Liver (tissue), 8 donors: ENCODE measurements at regions not wholly inside any gene's neighbourhood (a gene's known extent, or its start where the extent isn't known, plus 50 kb on each side); places are given as distances from the start of the nearest gene placed in this dataset.

Experiments
- DNase-seq: peaks from one replicate; pipeline ENCODE4 v3.0.0-alpha.2; 2017; ENCODE audit warnings: low spot score
- H3K27ac ChIP-seq, 2 donors: one replicate each; pipeline ENCODE4 v1.7.0; 2013; ENCODE audit warnings: inconsistent platforms in 2 of 2, low read length in 2 of 2, control low read depth in 1 of 2, low read depth in 1 of 2, mild to moderate bottlenecking in 1 of 2
- H3K27me3 ChIP-seq, 4 donors: one replicate each; pipeline versions ENCODE4 v1.6.1 to v1.7.0; 2013; ENCODE audit warnings: low read length in 3 of 4, inconsistent platforms in 1 of 4, mild to moderate bottlenecking in 1 of 4, moderate library complexity in 1 of 4; ENCODE audit not compliant: control insufficient read depth in 4 of 4, insufficient read depth in 4 of 4
- H3K36me3 ChIP-seq, 4 donors: one replicate each; pipeline versions ENCODE4 v1.6.1 to v1.7.0; 2013; ENCODE audit warnings: low read length in 3 of 4, mild to moderate bottlenecking in 3 of 4, low read depth in 1 of 4, moderate library complexity in 1 of 4; ENCODE audit not compliant: control insufficient read depth in 4 of 4, insufficient read depth in 3 of 4
- H3K4me1 ChIP-seq, 4 donors: one replicate each; pipeline versions ENCODE4 v1.6.1 to v1.7.0; 2013; ENCODE audit warnings: low read length in 3 of 4, mild to moderate bottlenecking in 3 of 4, moderate library complexity in 1 of 4; ENCODE audit not compliant: control insufficient read depth in 4 of 4, insufficient read depth in 4 of 4
- H3K4me3 ChIP-seq, 3 donors: one replicate each; pipeline versions ENCODE4 v1.6.1 to v1.7.0; 2013; ENCODE audit warnings: low read length in 3 of 3, control low read depth in 1 of 3, low read depth in 1 of 3, mild to moderate bottlenecking in 1 of 3
- H3K9ac ChIP-seq, 2 donors: one replicate each; pipeline ENCODE4 v1.7.0; 2013; ENCODE audit warnings: low read length in 2 of 2, mild to moderate bottlenecking in 2 of 2, moderate library complexity in 2 of 2, control low read depth in 1 of 2, low read depth in 1 of 2
- H3K9me3 ChIP-seq, 4 donors: one replicate each; pipeline versions ENCODE4 v1.6.1 to v1.7.0; 2013; ENCODE audit warnings: low read length in 3 of 4; ENCODE audit not compliant: control insufficient read depth in 4 of 4
- EGR1 ChIP-seq, 2 donors: IDR thresholded peaks; 2 replicates each; pipeline ENCODE4 v1.6.1; 2016 to 2018; ENCODE audit warnings: antibody characterized with exemption in 2 of 2, low read depth in 2 of 2
- FOXA1 ChIP-seq: IDR thresholded peaks from 2 replicates; pipeline ENCODE4 v1.6.1; 2016; ENCODE audit warnings: antibody characterized with exemption
- FOXA2 ChIP-seq: IDR thresholded peaks from 2 replicates; pipeline ENCODE4 v1.6.1; 2016; ENCODE audit warnings: antibody characterized with exemption
- GABPA ChIP-seq, 2 donors: IDR thresholded peaks in 1 of 2; conservative IDR thresholded peaks in 1 of 2; 2 replicates each; pipeline ENCODE4 v1.6.1; 2016; ENCODE audit warnings: antibody characterized with exemption in 2 of 2, mild to moderate bottlenecking in 1 of 2, moderate library complexity in 1 of 2
- HNF4A ChIP-seq, 2 donors: conservative IDR thresholded peaks; 2 replicates each; pipeline ENCODE4 v1.6.1; 2016; ENCODE audit warnings: antibody characterized with exemption in 2 of 2, mild to moderate bottlenecking in 2 of 2
- HNF4G ChIP-seq: IDR thresholded peaks from 2 replicates; pipeline ENCODE4 v1.6.1; 2016; ENCODE audit warnings: antibody characterized with exemption
- JUND ChIP-seq, 2 donors: IDR thresholded peaks; 2 replicates each; pipeline ENCODE4 v1.6.1; 2016; ENCODE audit warnings: antibody characterized with exemption in 2 of 2
- NR2F2 ChIP-seq: IDR thresholded peaks from 2 replicates; pipeline ENCODE4 v1.6.1; 2016; ENCODE audit warnings: antibody characterized with exemption
- RAD21 ChIP-seq, 2 donors: IDR thresholded peaks; 2 replicates each; pipeline ENCODE4 v1.6.1; 2016; ENCODE audit warnings: antibody characterized with exemption in 2 of 2, mild to moderate bottlenecking in 2 of 2
- RXRA ChIP-seq, 2 donors: IDR thresholded peaks; 2 replicates each; pipeline ENCODE4 v1.6.1; 2017 to 2018; ENCODE audit warnings: antibody characterized with exemption in 2 of 2, mild to moderate bottlenecking in 1 of 2
- SP1 ChIP-seq: IDR thresholded peaks from 2 replicates; pipeline ENCODE4 v1.6.1; 2018; ENCODE audit warnings: antibody characterized with exemption, mild to moderate bottlenecking
- TAF1 ChIP-seq: conservative IDR thresholded peaks from 2 replicates; pipeline ENCODE4 v1.6.1; 2016; ENCODE audit warnings: antibody characterized with exemption, mild to moderate bottlenecking
- YY1 ChIP-seq: IDR thresholded peaks from 2 replicates; pipeline ENCODE4 v1.6.1; 2016; ENCODE audit warnings: antibody characterized with exemption, mild to moderate bottlenecking
- WGBS: extraction: QIAGEN DNeasy Blood & Tissue Kit; methylation state at CpG from one replicate; pipeline ENCODE4 v1.1.7; 2013; 5-methylcytosine and 5-hydroxymethylcytosine counted together
- TF ChIP-seq, protein P1 (sequence below): IDR thresholded peaks from 2 replicates; pipeline ENCODE4 v1.6.1; 2016; ENCODE audit warnings: antibody characterized with exemption
- TF ChIP-seq, protein P2 (sequence below): IDR thresholded peaks from 2 replicates; pipeline ENCODE4 v1.6.1; 2016; ENCODE audit warnings: antibody characterized with exemption, mild to moderate bottlenecking
- TF ChIP-seq, protein P3 (sequence below): IDR thresholded peaks from 2 replicates; pipeline ENCODE4 v1.6.1; 2016; ENCODE audit warnings: antibody characterized with exemption
- TF ChIP-seq, protein P4 (sequence below): fragments of 150-350 bp; IDR thresholded peaks from 2 replicates; pipeline ENCODE4 v1.5.1; 2017; ENCODE audit warnings: improper control_type of control experiment, low read depth, low read length; ENCODE audit not compliant: missing input control
- donor health status: healthy.
- donor health status: healthy.
- donor health status: healthy.
- donor health status: healthy.
- donor health status: healthy.

DNA sequence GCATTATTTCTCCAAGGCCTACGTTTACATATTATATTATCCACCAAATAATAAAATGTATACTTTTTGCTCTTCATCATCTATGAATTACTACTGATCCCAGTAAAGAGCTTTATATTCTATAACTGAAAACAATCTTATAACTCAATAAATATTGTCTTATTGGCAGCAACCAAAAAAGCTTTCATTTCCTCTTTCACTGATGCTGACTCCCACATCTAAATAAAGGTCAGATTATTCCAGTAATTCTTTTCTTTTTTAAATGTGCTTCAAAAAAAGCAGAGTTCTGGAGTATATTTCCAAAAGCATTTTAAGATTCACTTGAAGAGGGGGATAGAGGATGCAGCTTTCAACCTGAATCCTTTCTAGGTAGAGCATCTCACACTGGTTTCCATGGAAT is 75.3 kb upstream of the NR4A3 start:
- Histone ChIP-seq H3K4me3 (no peak overlapping the region), H3K9ac (no peak overlapping the region), H3K9me3 (no peaks in the 10 kb centered on the region), H3K36me3 (no peaks in the 10 kb centered on the region), H3K27me3 (no peaks in the 10 kb centered on the region), H3K4me1 (no peaks in the 10 kb centered on the region), H3K27ac (no peak overlapping the region)
- no peak for DNase-seq
- 91% methylated on average over 1 of the region's 1 CpG for WGBS
- TF ChIP-seq, protein P1, sequence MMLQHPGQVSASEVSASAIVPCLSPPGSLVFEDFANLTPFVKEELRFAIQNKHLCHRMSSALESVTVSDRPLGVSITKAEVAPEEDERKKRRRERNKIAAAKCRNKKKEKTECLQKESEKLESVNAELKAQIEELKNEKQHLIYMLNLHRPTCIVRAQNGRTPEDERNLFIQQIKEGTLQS: no peak
- no peak for TF ChIP-seq TAF1
- no peak for TF ChIP-seq NR2F2

DNA sequence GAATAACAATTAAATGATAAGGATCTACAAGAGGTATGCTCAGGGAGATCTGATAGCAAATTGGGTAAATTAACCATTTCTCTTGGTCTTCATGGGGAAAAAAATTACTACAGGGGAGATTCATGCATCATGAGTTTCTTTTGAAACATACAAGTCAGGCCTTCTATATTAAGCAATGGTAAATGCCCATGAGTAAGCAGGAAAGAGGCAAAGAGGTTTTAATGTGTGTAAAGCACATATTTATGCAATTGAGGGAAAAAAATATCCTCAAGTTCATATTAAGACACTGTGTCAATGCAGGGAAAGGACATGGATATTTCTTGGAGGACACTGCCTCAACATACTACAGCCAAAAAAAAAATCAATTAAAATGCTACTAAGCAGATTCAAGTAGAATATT is 73.4 kb upstream of the NR4A3 start:
- H3K27me3 ChIP-seq: no peaks in the 10 kb centered on the region
- no peak for DNase-seq
- no peak overlapping the region for H3K4me3 ChIP-seq
- no peaks in the 10 kb centered on the region for H3K36me3 ChIP-seq
- no peak overlapping the region for H3K9ac ChIP-seq
- H3K27ac ChIP-seq: no peak overlapping the region
- no peaks in the 10 kb centered on the region for H3K4me1 ChIP-seq
- no peaks in the 10 kb centered on the region for H3K9me3 ChIP-seq
- TF ChIP-seq YY1 (no peak), FOXA2 (no peak)

DNA sequence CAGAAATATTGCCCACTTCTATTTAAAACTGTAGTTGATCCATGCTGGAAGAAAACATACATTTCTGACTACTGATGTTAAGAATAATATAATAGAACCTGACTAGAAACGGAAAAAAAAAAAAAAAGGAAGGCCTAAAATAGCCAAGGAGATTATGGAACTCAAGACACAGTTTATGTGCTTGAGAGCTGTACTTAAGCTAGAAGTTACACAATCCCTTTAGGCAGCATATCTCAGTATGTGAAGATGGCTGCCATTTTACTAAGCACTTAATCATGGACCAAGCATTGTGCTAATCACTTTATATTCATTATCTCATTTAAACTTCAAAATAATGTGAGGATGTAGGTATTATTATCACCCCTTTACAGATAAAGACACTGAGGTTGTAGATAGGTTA is 73.0 kb upstream of the NR4A3 start:
- 65% methylated on average over 1 of the region's 1 CpG for WGBS
- H3K4me3 ChIP-seq: no peak overlapping the region
- no peak for DNase-seq
- H3K9me3 ChIP-seq: no peaks in the 10 kb centered on the region
- no peak overlapping the region for H3K27ac ChIP-seq
- H3K27me3 ChIP-seq: no peaks in the 10 kb centered on the region
- no peaks in the 10 kb centered on the region for H3K36me3 ChIP-seq
- no peak overlapping the region for H3K9ac ChIP-seq
- TF ChIP-seq FOXA2 (no peak), HNF4G (no peak), RAD21 (IDR thresholded peaks at IDR 0.05) (no peak), TAF1 (no peak), YY1 (no peak), EGR1 (IDR thresholded peaks at IDR 0.05; ENCODE audit: low read depth in 2 of 2) (no peak), GABPA (IDR thresholded peaks at IDR 0.05 in 1 of 2, conservative IDR thresholded peaks at IDR 0.05 in 1 of 2) (no peak), FOXA1 (no peak), HNF4A (conservative IDR thresholded peaks at IDR 0.05) (no peak), SP1 (no peak), JUND (IDR thresholded peaks at IDR 0.05) (no peak), RXRA (IDR thresholded peaks at IDR 0.05) (no peak), NR2F2 (no peak)
- TF ChIP-seq, protein P2, sequence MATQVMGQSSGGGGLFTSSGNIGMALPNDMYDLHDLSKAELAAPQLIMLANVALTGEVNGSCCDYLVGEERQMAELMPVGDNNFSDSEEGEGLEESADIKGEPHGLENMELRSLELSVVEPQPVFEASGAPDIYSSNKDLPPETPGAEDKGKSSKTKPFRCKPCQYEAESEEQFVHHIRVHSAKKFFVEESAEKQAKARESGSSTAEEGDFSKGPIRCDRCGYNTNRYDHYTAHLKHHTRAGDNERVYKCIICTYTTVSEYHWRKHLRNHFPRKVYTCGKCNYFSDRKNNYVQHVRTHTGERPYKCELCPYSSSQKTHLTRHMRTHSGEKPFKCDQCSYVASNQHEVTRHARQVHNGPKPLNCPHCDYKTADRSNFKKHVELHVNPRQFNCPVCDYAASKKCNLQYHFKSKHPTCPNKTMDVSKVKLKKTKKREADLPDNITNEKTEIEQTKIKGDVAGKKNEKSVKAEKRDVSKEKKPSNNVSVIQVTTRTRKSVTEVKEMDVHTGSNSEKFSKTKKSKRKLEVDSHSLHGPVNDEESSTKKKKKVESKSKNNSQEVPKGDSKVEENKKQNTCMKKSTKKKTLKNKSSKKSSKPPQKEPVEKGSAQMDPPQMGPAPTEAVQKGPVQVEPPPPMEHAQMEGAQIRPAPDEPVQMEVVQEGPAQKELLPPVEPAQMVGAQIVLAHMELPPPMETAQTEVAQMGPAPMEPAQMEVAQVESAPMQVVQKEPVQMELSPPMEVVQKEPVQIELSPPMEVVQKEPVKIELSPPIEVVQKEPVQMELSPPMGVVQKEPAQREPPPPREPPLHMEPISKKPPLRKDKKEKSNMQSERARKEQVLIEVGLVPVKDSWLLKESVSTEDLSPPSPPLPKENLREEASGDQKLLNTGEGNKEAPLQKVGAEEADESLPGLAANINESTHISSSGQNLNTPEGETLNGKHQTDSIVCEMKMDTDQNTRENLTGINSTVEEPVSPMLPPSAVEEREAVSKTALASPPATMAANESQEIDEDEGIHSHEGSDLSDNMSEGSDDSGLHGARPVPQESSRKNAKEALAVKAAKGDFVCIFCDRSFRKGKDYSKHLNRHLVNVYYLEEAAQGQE: no peak
- TF ChIP-seq, protein P1: no peak
- TF ChIP-seq, protein P3, sequence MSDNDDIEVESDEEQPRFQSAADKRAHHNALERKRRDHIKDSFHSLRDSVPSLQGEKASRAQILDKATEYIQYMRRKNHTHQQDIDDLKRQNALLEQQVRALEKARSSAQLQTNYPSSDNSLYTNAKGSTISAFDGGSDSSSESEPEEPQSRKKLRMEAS: no peak
- TF ChIP-seq, protein P4, sequence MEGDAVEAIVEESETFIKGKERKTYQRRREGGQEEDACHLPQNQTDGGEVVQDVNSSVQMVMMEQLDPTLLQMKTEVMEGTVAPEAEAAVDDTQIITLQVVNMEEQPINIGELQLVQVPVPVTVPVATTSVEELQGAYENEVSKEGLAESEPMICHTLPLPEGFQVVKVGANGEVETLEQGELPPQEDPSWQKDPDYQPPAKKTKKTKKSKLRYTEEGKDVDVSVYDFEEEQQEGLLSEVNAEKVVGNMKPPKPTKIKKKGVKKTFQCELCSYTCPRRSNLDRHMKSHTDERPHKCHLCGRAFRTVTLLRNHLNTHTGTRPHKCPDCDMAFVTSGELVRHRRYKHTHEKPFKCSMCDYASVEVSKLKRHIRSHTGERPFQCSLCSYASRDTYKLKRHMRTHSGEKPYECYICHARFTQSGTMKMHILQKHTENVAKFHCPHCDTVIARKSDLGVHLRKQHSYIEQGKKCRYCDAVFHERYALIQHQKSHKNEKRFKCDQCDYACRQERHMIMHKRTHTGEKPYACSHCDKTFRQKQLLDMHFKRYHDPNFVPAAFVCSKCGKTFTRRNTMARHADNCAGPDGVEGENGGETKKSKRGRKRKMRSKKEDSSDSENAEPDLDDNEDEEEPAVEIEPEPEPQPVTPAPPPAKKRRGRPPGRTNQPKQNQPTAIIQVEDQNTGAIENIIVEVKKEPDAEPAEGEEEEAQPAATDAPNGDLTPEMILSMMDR: no peak
- H3K4me1 ChIP-seq: no peaks in the 10 kb centered on the region
